ENCODE measurements at regions not wholly inside any gene's neighbourhood (a gene's known extent, or its start where the extent isn't known, plus 50 kb on each side); places are given as distances from the start of the nearest gene placed in this dataset.

GRCh38 chr1:90346757-90347156, 351.8 kb downstream of the ZNF326 start:
- TF ChIP-seq CTCF (IDR thresholded peaks at IDR 0.05; ENCODE audit: poor library complexity) = no peak
- TF ChIP-seq EZH2phosphoT487 (IDR thresholded peaks at IDR 0.05; ENCODE audit: low read depth, severe bottlenecking, unreplicated experiment) = no peak
- TF ChIP-seq EZH2 (IDR thresholded peaks at IDR 0.05; ENCODE audit: borderline replicate concordance) = no peak
